Colonic mucosa (tissue), 4 donors: ENCODE measurements at regions not wholly inside any gene's neighbourhood (a gene's known extent, or its start where the extent isn't known, plus 50 kb on each side); places are given as distances from the start of the nearest gene placed in this dataset.
"Not testable (repeated sequence)": the region's sequence is repeated elsewhere in the genome, so short reads cannot be mapped to it uniquely, and the experiment has no call there.

Experiments used
- DNase-seq: peaks from one replicate; pipeline ENCODE4 v3.0.0-alpha.2; 2020
- H3K27ac ChIP-seq: fragments of 200-600 bp; one replicate; pipeline ENCODE4 v1.8.0; 2021
- H3K27me3 ChIP-seq: fragments of 200-600 bp; one replicate; pipeline ENCODE4 v1.8.0; 2021
- H3K36me3 ChIP-seq: fragments of 200-600 bp; one replicate; pipeline ENCODE4 v1.8.0; 2021
- H3K4me1 ChIP-seq: fragments of 200-600 bp; one replicate; pipeline ENCODE4 v1.8.0; 2021; ENCODE audit warnings: mild to moderate bottlenecking
- H3K4me3 ChIP-seq: fragments of 200-600 bp; one replicate; pipeline ENCODE4 v1.8.0; 2021
- H3K9ac ChIP-seq, 2 donors: one replicate each; pipeline ENCODE4 v1.7.0; 2013; ENCODE audit warnings: control low read depth in 2 of 2, low read depth in 2 of 2, low read length in 2 of 2
- H3K9me3 ChIP-seq: fragments of 200-600 bp; one replicate; pipeline ENCODE4 v1.8.0; 2021
- intact Hi-C: fragments of 100-400 bp; cut with DNase I; formaldehyde crosslinking; loops from one replicate; pipeline ENCODE4 v1.14.1; 2022
- TF ChIP-seq, protein P1 (sequence below): fragments of 200-600 bp; IDR thresholded peaks from one replicate; pipeline ENCODE4 v1.8.0; 2022; ENCODE audit warnings: antibody characterized with exemption, mild to moderate bottlenecking
- donor health status: healthy.
- donor health status: DM: no; HTN: no; CAD: no.
- donor health status: DM: no; HTN: no; CAD: no.

GRCh38 chr4:131006388-131006787 lies 1910.4 kb downstream of the C4orf33 start:
- no peak overlapping the region for H3K4me3 ChIP-seq
- no peaks in the 10 kb centered on the region for H3K36me3 ChIP-seq
- no peaks in the 10 kb centered on the region for H3K9me3 ChIP-seq
- DNase-seq, result no peak
- no peaks in the 10 kb centered on the region for H3K4me1 ChIP-seq
- TF ChIP-seq, protein P1, sequence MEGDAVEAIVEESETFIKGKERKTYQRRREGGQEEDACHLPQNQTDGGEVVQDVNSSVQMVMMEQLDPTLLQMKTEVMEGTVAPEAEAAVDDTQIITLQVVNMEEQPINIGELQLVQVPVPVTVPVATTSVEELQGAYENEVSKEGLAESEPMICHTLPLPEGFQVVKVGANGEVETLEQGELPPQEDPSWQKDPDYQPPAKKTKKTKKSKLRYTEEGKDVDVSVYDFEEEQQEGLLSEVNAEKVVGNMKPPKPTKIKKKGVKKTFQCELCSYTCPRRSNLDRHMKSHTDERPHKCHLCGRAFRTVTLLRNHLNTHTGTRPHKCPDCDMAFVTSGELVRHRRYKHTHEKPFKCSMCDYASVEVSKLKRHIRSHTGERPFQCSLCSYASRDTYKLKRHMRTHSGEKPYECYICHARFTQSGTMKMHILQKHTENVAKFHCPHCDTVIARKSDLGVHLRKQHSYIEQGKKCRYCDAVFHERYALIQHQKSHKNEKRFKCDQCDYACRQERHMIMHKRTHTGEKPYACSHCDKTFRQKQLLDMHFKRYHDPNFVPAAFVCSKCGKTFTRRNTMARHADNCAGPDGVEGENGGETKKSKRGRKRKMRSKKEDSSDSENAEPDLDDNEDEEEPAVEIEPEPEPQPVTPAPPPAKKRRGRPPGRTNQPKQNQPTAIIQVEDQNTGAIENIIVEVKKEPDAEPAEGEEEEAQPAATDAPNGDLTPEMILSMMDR, result no peak
- no peaks in the 10 kb centered on the region for H3K27me3 ChIP-seq
- intact Hi-C loops, result no loop called here
- H3K27ac ChIP-seq, result no peak overlapping the region
- no peak overlapping the region for H3K9ac ChIP-seq

GRCh38 chr4:131011961-131012360 lies 1916.0 kb downstream of the C4orf33 start:
- DNase-seq, H3K4me3 ChIP-seq, H3K27me3 ChIP-seq, intact Hi-C loops, H3K27ac ChIP-seq, H3K9ac ChIP-seq, H3K4me1 ChIP-seq, H3K36me3 ChIP-seq, H3K9me3 ChIP-seq: not testable (repeated sequence)

- no peak overlapping the region for H3K9ac ChIP-seq
- intact Hi-C loops, result no loop called here
- no peaks in the 10 kb centered on the region for H3K27me3 ChIP-seq
- H3K27ac ChIP-seq, result no peak overlapping the region
- H3K4me3 ChIP-seq, result no peak overlapping the region
- H3K36me3 ChIP-seq, result no peaks in the 10 kb centered on the region
- no peaks in the 10 kb centered on the region for H3K9me3 ChIP-seq
- TF ChIP-seq, protein P1, result no peak
- no peak for DNase-seq
- no peaks in the 10 kb centered on the region for H3K4me1 ChIP-seq
These were observed 1917.3 kb downstream of the C4orf33 start for GRCh38 chr4:131013226-131013625.

DNA sequence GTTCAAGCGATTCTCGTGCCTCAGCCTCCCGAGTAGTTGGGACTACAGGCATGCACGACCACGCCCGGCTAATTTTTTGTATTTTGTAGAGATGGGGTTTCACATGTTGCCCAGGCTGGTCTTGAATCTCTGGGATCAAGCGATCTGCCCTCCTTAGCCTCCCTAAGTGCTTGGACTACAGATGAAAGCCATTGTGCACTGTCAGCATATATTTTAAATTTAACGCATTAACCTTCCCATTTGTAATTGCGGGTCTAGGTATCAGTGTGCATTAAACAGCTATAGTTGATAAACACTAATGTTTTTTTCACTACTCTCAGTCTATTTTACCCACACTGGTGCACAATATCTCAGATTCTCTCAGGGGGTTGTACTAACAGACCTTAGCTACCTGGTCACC lies 1930.8 kb downstream of the C4orf33 start:
- no peak for DNase-seq
- no peak overlapping the region for H3K27ac ChIP-seq
- no peaks in the 10 kb centered on the region for H3K9me3 ChIP-seq
- H3K36me3 ChIP-seq, result no peaks in the 10 kb centered on the region
- no peak overlapping the region for H3K9ac ChIP-seq
- TF ChIP-seq, protein P1, result no peak
- no peaks in the 10 kb centered on the region for H3K27me3 ChIP-seq
- no peaks in the 10 kb centered on the region for H3K4me1 ChIP-seq
- intact Hi-C loops, result no loop called here
- no peak overlapping the region for H3K4me3 ChIP-seq

GRCh38 chr4:131044368-131044767 lies 1948.4 kb downstream of the C4orf33 start:
- Histone ChIP-seq H3K36me3 (no peaks in the 10 kb centered on the region), H3K9me3 (no peaks in the 10 kb centered on the region), H3K4me1 (no peaks in the 10 kb centered on the region), H3K9ac (no peak overlapping the region), H3K27ac (no peak overlapping the region), H3K27me3 (no peaks in the 10 kb centered on the region), H3K4me3 (no peak overlapping the region)
- DNase-seq, result no peak
- TF ChIP-seq, protein P1, result no peak
- intact Hi-C loops, result no loop called here

- Histone ChIP-seq H3K27me3 (no peaks in the 10 kb centered on the region), H3K9me3 (no peaks in the 10 kb centered on the region), H3K36me3 (no peaks in the 10 kb centered on the region), H3K9ac (no peak overlapping the region), H3K4me1 (no peaks in the 10 kb centered on the region), H3K27ac (no peak overlapping the region), H3K4me3 (no peak overlapping the region)
- DNase-seq, result no peak
- intact Hi-C loops, result no loop called here
- TF ChIP-seq, protein P1, result no peak
These were observed 1950.9 kb downstream of the C4orf33 start for GRCh38 chr4:131046821-131047220.
